Hematopoietic multipotent progenitor cell treated with erythropoietin and hydrocortisone succinate and interleukin-3 and kit ligand, for 8 days (in vitro differentiated cells): ENCODE measurements at regions not wholly inside any gene's neighbourhood (a gene's known extent, or its start where the extent isn't known, plus 50 kb on each side); places are given as distances from the start of the nearest gene placed in this dataset.
"Not testable (repeated sequence)": the region's sequence is repeated elsewhere in the genome, so short reads cannot be mapped to it uniquely, and the experiment has no call there.

Experiments used
- DNase-seq: peaks from one replicate; pipeline ENCODE4 v3.0.0-alpha.2; 2015

DNA sequence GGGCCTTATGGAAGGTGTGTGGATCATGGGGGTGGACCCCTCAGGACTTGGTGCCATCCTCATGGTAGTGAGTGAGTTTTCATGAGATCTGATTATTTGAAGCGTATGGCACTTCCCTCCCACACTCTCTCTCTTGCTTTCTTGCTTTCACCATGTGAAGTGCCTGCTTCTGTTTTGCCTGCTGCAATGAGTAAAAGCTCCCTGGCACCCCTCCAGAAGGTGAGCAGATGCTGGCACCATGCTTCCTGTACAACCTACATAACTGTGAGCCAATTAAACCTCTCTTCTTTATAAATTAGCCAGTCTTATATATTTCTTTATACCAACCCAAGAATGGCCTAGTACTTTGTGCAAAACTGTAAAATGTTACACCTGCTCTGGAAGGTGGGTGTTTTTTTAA is 396.8 kb upstream of the HS3ST5 start:
- DNase-seq: no peak

DNA sequence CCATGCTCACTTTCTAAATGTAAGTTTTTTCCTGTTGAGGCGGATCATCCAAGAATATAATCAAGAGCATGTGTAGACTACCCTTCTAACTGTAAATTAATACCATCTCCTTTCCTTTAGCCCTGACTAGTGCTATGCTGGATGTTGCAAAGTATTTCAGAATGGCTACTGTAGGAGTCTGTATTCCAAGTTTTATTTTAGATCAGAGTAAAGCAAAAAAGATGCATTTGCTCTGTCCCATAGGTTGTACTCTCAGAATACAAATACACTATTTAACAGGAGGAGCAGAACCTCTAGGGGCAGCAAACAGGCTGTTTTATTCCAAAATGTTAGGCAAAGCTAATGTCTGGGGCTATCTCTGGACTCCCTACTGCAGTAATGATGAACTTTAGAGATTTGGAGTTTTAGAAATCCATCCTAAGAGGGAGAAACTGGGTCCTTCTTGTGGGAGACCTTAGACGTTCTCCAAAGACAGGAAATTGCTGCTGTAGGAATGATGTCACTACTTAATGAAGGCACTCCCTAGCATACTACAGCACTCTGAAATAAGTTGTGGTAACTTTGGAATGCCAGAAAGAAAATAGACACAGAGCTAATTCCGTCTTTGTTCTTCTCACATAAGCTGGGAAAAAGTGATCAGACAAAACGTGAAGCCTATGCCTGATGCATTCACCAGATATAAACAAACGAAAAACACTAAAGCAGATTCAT is 392.4 kb upstream of the HS3ST5 start:
- DNase-seq: no peak

DNA sequence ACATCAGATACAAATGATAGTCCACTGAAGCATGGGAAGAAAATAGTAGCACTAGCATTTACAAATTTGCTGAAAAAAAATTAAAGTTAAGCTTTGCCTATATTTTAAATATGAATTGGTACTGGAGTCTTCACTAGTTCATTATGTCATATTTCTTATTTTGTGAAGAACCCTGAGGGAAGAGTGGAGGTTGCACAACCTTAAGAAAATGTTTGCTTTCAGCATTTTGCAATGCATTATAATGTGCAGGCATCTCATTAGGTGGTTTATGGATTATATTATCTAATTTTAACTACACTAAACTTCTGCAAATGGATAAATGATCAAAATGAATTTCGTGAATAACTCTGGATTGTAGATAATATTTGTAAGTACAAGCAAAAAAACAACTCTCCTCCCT is 390.8 kb upstream of the HS3ST5 start:
- DNase-seq: no peak

DNA sequence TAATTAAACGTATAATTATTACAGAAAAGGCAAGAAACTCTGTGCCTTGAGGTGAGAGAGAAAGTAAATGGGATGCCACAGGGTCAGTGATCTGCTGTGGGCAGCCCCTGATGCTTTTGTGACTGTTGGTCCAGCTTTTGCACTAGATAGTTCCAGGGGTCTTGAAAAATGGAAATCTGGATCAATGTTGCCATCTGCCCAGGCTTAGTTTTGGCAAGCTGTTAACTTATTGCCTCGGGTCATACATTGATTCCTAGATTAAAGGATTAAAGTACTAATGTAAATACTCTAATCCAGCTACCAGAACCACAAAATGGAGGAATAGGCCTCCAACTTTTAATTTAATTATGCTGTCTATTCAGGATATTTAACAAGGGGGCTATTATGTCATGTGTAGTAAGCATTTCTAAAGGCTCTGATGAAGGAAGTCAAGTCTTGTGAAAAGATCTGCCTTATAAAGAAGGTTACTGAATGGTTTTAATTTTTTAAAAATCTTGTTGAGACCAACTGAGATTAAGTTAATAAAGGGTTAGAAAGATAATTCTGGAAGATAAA is 376.0 kb upstream of the HS3ST5 start:
- DNase-seq: no peak

DNA sequence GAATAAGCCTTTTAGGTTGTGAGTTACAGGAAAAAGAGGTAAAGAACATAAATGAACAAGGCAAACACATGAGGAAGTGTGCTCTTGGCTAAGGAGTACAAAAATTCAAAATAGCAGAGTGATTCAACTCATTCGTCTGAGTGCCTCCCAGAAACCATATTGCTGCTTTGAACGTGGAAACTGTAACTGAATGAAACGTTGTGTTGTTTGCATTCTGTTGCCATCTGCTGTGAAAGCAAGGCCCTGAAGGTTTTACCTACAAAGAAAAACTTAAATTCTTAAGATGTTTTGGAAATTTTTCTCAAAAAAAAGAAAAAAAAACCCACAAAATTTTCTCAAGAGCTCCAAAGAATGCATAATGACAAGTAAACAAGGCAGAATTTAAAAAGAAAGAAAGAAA is 375.4 kb upstream of the HS3ST5 start:
- DNase-seq: no peak

DNA sequence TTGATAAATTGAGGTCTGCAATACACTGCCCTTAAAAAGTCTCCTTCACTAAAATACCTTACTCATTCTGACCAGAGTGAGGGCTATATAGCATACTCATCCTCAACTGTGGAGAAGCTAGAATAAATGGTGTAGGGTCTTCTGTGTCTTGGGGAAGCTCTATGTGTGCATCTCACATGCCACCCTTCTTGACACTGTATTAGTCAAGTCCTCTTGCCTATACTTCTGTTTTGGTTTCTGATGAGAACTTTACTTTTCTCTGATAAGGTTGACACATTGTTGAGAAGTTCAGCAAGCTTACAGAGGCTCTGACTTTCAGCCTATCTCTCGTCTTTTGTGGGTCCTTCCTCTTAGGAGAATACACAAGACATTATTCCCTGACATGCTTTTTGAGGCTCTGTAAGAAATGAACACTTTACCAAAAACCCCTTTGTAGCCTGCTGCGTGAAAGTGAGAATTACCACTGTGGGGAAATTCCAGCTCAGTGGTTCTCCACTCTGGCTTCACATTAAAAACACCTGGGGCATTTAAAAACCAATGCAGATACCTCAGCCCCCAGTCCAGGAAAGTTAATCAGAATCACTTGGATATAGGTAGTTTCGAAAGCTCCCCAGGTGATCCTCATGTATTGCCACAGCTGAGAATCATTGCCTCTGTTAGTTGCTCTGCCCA is 372.1 kb upstream of the HS3ST5 start:
- DNase-seq: no peak

DNA sequence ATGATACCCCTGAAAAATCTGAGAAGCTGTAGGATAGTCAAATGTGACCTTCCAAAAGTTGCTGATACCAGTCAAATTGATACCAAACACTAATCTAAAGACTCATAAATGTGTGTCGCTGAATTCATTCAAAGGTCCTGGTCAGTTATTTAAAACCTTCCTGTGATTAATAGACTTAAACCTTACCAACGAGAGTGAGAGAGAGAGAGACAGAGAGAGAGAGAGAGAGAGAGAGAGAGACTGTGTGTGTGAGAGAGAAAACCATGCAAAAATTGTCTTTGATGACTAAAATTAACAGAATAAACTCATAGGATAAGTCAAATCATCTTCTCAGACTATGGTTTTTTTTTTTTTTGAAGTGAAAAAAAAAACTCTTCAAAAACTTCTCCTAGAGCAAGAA is 370.9 kb upstream of the HS3ST5 start:
- no peak for DNase-seq

DNA sequence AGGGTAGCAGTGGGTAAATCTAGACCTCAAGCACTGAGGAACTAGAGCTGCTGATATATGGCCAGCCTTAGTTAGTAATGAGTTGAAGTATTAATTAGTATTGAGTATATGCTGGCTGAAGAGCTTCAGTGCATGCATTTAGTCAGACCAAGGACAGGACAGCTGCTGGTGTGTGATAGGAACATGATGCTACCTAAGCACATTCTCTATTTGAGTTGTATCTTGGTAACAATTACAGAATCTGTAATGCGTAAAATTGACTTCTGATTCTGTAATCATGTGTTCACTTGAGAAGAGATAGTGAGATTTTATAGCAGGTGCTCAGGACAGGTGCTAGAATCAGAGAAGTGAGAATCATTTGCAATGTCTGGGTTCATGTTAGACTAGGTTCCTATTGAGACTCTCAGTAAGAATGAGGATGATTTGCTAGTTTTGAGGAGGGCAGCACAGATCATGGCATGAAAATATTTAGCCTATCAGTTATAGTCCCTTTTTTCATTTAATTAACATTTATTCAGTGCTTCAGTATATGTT is 369.4 kb upstream of the HS3ST5 start:
- DNase-seq: no peak

DNA sequence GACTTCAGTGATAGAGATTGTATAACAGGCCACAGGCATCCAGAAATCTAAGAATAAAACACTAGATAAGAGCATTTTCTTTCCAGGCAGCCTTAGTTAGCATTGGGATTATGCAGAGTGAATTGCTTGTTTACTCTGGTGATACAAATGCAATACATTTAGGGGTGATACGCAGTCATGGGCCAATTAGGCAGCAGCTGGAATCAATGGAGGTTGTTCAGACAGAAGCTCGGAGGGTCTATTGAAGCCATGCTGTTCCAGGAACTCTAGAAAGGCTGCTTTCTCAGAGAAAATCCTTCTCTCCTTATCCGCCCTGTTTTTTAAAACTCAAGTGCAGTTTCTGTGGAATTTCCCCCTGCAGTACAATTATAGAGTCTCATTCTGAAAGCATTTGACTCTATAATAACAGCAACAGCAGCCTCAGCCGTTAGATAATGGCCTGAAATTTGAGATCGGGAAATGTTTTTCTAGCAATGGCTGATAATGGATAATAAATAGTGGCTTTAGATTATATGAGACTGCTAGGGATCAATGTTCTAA is 364.3 kb upstream of the HS3ST5 start:
- no peak for DNase-seq

DNA sequence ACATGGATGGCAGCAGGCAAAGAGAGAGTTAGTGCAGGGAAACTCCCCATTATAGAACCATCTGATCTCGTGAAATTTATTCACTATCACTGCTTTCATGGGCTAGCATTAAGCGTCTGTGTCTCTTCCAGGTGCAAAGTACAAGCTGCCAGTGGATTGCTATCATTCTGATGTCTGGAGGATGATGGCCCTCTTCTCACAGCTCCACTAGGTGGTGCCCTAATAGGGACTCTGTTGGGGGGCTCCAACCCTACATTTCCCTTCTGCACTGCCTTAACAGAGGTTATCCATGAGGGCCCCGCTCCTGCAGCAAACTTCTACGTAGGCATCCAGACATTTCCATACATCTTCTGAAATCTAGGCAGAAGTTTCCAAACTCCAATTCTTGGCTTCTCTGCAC is 347.8 kb upstream of the HS3ST5 start:
- no peak for DNase-seq

DNA sequence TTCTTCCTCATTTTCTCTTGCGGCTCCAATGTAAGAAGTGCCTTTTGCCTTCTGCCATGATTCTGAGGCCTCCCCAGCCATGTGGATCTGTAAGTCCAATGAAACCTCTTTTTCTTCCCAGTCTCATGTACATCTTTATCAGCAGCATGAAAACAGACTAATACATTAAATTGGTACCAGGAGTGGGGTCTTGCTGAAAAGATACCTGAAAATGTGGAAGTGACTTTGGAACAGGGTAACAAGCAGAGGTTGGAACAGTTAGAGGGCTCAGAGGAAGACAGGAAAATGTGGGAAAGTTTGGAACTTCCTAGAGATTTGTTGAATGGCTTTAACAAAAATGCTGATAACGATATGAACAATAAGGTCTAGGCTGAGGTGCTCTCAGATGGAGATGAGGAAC is 316.7 kb upstream of the HS3ST5 start:
- no peak for DNase-seq

DNA sequence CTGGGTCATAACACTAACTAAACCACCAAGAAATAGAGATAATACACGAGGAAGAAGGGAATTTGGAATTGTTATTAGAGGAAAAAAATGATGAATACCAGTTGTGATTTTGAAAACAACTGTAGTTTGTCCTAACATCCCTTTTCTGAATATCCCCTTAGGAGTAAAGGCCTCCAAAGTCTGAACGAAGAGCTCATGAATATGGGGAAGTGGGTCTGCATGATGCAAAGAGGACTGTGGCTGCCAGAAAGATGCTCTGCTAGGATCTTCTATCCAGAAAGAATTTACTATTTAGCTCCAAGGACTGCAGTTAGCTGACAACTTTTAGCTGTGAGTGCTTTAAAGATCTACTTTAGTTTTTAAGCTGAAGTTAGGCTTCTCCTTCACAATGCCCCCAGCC is 308.8 kb upstream of the HS3ST5 start:
- no peak for DNase-seq

DNA sequence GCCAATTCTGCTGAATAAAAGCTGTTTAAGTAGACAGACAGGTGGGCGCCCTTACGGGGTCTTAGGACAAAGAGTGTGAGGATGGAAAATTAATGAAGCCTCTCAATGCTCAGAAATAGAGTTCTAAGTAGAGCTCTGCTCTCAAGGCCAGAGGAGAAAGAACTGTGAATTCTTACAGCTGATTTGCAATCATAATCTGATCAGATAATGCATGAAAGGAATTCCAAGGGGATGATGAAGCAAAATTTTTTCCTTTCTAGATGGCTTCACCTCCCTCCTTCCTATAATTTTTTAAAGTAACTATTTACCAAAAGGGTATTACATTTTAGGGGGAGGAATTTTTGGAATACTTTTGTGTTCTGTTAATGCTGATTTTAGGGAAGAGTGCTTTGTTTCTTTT is 308.1 kb upstream of the HS3ST5 start:
- no peak for DNase-seq

DNA sequence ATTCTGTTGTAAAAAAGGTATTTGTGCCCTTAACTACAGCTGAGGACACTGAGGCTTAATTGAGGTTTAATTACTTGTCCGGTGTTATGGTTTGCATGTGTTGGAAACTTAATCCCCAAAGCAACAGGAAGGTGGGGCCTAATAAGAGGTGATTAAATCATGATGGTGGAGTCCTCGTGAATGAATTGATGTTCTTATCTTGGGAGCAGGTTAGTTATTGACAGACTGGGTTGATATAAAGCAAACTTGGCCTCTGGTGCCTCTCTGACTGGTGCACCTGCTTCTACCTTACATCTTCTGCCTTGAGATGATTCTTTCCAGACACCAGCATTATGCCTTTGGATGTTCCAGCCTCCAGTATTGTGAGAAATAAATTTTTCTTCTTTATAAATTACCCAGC is 306.5 kb upstream of the HS3ST5 start:
- no peak for DNase-seq

DNA sequence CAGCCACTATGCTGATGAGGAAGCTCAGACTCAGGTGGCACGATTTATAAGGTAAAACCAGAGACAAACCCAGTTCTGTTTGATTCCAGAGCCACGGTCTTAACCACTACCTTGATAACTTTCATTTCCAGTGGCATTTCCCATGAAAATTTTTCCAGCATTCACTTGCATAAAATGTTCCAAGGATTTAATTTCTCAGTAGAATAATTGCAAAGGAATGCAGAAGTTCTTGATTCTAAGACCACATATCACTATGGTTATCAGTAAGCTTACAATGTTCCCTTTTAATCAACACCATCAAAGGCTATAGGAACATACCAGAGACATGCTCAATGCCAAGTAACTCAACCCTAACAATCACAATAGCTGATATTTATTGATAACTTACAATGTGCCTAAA is 306.0 kb upstream of the HS3ST5 start:
- DNase-seq: no peak

DNA sequence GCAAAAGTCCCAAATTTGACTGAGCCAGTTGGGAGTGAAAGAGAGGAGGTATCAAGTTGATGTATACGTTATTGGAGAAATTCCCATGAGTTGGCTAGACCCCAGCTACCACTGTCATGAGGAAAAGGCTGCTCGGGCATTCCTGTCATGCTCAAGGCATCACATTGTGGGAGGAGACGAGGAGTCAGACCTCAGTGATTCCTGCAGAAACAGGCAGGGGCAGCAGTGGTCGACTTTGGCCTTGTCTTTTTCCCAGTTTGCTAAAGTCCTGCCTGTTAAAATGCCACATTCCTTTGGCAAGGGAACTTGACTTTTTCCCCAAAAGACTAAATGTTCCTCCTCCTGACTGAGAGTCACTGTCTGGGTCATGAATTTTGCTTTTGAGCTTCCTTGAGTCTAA is 295.5 kb upstream of the HS3ST5 start:
- no peak for DNase-seq

DNA sequence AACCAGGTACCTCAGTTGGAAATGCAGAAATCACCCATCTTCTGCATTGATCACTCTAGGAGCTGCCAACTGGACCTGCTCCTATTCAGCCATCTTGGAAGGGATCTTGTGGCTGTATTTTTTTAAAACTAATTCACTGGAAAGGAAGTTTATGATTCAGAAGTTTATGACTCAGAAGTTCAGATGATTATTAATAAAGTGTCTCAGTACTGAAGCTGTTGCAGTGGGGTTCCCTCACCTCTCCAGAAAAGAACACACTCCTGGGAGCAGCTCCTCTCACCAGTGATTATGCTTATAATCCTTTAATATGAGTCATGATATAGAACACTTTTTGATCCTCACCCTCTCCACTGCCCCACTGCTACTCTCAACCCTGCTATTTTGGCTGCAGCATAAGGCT is 291.2 kb upstream of the HS3ST5 start:
- DNase-seq: no peak

DNA sequence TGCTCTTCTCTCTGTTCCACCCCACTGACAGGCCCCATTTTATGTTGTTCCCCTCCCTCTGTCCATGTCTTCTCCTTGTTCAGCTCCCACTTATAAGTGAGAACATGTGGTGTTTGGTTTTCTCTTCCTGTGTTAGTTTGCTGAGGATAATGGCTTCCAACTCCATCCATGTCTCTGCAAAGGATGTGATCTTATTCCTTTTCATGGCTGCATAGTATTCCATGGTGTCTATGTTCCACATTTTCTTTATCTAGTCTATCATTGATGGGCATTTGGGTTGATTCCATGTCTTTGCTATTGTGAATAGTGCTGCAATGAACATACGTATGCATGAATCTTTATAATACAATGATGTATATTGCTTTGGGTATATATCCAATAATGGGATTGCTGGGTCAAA is 283.4 kb upstream of the HS3ST5 start:
- not testable (repeated sequence) for DNase-seq

DNA sequence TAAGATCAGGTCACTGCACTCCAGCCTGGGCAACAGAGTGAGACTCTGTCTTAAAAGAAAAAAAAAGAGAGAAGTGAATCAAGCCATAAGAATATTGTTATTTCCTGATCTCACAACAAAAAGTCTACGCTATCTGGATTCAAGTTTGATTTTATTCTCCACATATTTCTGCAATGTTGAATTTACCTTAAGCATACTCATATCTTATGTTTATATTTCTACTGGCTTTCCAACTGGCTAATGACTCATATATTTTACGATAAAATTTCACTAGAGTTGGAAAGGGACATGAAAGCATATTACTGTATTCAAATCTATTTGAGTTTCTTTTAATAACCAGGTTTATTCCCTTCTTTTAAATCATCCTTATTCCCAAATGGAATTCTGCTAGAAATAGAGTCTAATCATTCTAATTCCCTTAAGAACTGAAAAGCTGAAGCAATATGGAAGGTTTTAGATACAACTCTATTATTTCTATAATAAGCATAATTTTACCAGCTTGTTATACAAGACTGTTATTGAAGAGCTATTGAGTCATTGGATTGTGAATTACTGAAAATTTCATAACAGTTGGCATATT is 276.9 kb upstream of the HS3ST5 start:
- DNase-seq: no peak

DNA sequence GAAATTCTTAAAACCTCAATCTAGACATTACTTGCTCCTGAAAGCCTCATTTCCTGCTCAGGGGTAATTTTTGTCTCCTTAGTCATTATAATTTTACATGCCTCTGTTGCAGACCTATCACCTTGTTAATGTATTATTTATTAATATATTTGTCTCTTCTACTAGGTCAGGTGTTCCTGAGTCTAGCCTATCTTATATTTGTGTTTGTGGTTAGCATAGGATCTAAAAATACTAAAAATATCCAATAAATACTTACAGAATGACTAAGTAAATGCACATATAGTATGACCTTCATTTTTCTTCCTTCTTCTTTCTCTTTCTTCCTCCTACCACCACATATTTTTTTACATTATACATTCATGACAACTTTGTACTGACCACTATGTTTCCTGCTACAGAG is 268.9 kb upstream of the HS3ST5 start:
- DNase-seq: no peak

DNA sequence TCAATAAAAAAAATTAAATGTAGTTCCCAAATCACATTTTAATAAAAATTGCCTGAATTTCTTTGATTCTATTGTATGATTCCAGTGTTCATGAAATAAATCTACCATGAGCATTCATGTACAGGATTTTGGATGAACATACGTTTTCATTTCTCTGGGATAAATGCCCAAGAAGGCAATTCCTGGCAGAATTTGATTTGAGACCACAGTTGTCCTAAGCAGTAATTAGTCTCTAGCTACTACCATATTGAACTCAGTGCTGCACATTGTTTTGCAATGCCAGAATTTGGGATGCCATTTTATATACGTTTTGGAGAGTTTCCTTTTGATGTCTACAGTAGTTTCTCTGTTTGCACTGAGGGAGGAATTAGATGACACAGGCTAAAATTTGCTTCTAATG is 265.3 kb upstream of the HS3ST5 start:
- no peak for DNase-seq

DNA sequence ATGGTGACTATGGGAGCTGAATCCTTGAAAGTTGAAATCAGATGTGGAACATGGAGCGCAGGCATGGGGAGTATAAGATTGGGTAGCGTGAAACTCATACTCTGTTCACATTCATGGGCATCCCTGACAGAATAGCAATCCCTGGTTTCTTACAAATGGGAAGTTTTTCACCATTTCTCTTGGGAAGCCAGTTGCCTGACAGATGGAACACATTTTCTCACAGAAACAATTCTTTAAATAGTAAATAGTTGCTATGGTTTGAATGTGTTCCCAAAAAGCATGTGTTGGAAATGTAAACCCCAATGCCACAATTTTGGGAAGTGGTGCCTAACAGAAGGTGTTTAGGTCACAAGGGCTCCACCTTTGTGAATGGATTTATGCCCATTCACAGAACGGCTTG is 262.8 kb upstream of the HS3ST5 start:
- no peak for DNase-seq

DNA sequence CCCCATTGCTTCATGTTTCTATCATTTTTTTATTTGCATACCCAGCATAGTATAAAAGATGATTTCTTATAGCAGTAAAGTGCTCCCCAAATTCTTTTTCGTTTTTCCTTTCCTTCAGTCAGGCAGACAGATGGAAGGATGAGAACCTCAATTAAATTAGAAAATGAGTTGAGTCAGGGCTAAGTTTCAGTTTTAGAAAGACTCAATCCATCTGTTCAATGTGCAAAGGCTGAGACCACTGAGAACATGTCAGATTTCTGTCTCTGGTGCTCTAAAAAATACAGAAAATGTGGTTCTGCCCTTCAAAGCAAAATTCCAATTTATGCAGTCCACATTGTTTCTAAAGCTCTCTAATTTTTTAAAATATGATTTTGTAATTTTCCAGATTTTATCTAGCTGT is 257.6 kb upstream of the HS3ST5 start:
- no peak for DNase-seq

DNA sequence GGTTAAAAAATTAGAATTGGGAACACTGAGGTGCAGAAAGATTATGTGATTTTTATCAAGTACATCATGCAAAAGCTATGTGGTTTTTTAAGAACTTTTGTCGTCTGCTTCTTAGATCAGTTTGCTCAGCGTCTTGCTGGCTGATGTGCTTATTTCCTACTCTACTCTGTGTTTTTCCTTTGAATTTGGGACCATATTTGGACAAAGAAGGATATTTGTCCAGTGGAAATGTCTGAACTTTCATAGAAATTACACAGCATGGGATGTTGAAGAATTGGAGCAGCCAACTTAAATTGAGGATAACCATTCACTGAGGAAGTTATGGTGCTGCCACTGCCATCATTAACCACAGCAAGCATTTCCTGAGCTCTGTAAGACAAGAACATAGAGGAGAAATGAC is 252.8 kb upstream of the HS3ST5 start:
- no peak for DNase-seq
